HG02852 (cell line): ENCODE measurements at regions not wholly inside any gene's neighbourhood (a gene's known extent, or its start where the extent isn't known, plus 50 kb on each side); places are given as distances from the start of the nearest gene placed in this dataset.
"Not testable (repeated sequence)": the region's sequence is repeated elsewhere in the genome, so short reads cannot be mapped to it uniquely, and the experiment has no call there.

Experiments
- ATAC-seq: cut with Tn5 transposase; IDR thresholded peaks from one replicate; pipeline ENCODE4 v1.9.1; 2021; ENCODE audit warnings: mild to moderate bottlenecking, moderate library complexity; ENCODE audit not compliant: unreplicated experiment

DNA sequence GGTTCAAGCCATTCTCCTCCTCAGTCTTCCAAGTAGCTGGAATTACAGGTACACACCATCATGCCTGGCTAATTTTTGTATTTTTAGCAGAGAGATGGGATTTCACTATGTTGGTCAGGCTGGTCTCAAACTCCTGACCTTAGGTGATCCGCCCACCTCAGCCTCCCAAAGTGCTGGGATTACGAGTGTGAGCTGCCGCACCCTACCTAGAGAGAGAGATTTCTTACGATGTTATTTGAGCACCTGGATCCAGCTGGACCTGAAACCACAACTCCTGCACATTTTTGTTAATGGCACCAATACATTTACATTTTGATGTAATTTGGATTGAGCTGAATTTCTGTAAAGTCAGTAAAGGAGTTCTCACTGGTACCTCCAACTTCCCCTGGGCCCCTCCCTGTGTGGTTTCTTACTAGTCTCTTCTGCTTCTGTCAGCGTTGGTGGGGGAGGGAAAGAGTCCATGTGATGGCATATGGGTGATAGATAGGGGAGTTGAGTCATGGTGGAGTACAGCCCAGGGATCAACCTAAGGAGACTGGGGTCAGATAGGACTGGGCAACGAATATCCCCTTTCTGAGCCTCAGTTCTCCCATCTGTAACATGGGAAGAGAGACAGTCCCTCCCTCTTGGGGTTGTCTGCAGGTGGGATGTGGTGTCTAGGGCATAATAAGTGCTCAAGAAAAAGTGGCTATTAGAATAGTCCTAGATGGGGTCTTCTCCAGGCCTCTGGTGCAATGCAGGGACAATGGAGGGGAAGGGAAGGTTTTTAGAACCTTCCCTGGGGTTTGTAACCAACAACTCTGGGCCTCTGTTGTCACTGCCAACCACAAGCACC is 83.3 kb upstream of the MED13L start:
- ATAC-seq: no peak

GRCh38 chr12:116361414-116362223 is 84.1 kb upstream of the MED13L start:
- peak; percentile 40 for ATAC-seq

GRCh38 chr12:116365114-116365513 is 87.6 kb upstream of the MED13L start:
- no peak for ATAC-seq

DNA sequence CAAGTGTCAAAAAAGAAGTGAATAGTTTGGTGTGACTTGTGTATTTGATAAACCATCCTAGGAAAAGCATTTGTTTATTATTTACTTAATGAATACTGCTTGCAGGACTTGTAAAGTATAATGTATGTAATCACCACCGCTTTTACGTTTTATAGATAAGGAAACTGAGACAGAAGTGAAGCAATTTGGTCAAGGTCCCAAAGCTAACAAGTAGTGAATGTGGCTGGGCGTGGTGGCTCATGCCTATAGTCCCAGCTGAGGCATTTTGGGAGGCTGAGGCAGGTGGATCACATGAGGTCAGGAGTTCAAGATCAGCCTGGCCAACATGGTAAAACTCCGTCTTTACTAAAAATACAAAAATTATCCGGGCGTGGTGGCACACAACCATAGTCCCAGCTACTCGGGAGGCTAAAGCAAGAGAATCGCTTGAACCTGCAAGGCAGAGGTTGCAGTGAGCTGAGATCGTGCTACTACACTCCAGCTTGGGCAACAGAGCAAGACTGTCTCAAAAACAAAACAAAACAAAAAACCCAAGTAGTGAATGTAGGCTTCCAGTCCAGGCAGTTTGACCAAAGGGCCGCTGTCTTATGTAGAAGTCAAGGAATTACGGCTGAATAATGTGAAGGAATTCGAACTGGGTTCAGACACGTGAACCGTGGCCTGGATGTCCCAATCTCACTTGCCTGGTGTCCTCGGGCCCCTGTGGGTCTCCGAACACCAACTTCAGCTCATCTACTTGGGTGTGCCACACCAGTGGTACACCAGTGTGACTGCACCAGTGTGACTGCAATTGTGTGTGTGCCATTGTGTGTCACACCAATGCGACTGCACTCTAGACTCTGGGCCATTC is 88.3 kb upstream of the MED13L start:
- ATAC-seq: no peak

- no peak for ATAC-seq
These were observed 88.9 kb upstream of the MED13L start for GRCh38 chr12:116366456-116366776.

GRCh38 chr12:116366824-116367223 is 89.3 kb upstream of the MED13L start:
- no peak for ATAC-seq

DNA sequence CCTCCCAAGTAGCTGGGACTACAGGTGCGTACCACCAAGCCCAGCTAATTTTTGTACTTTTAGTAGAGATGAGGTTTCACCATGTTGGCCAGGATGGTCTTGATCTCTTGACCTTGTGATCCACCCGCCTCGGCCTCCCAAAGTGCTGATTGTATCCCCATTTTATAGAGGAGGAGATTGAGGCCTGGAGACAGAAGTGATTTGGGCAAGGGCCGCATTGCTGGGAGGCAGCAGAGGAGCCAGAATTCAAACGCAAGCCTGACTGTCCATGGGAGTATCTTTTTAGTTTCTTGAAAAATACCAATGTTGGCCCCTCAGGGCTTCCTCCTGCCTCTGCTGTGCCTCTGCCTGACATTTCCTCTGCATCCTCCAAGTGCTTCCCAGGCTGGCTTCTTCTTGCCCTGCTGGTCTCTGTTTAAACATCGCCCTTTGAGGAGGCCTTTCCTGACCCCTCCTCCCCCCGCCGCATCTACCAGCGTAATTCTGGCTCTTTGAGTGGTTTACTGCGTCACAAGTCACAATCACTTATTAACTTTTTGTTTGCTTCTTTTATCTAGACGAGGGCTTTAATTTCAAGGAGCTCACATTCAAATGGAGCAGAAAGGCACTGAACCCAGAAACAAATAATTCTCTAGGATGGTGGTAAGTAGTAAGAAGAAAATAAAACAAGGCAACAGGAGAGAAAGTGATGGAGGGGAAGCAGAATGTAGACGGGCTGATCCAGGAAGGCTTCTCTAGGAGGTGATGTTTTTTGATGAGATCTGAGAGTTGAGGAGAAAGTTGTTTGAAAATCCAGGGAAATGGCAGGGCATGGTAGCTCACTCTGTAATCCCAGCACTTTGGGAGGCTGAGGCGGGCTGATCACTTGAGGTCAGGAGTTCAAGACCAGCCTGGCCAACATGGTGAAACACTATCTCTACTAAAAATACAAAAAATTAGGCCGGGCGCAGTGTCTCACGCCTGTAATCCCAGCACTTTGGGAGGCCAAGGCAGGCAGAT is 91.0 kb upstream of the MED13L start:
- ATAC-seq: no peak

DNA sequence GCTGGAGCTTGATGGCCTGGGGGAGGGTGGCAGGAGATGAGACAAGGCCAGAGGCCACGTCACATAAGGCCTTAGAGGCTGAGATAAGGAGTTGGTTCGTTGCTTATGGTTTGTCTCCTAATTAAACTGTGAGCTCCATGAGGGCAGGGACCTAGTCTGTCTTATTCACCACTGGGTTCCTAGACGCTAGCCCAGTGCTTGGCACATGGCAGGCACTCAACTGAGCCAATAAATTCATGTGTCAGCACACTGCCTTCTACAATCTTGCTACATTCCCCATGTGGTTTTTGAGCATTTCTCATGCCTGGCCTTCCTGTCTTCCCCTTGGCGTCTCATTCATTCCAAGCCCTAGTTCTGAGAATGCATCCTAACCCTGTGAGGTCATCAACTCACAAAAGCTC is 92.5 kb upstream of the MED13L start:
- ATAC-seq: no peak

DNA sequence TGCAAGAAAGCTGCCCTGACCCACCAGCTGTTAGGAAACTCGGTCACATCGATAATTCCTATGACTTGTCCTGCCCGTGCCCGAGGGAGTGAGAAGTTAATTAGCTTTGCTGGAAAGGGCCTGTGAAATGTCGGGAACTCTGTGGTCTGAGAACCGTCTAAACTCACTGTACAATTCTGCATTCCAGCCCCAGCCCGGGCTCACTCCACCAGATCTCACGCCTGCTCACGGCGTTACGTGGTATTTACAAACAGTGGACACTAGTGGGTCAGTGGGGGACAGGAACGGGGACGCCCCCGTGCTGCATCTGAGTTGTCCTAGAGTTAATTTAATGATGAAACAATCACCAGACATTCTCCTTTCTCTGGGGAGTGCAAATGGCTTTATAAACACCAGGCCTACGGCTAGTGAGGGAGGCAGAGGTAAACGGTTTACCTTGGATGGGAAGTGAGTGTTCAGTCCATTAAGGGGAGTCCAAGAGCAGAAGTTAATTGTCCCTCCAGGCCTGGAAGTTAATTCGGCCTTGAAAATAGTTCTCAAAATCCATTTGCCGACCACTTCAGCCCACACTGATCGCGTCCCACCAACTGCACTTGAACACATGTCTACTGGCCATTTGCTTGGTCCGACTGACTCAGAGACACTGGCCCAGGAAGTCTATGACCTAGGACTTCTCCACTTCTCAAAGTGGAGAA is 93.5 kb upstream of the MED13L start:
- ATAC-seq: no peak

DNA sequence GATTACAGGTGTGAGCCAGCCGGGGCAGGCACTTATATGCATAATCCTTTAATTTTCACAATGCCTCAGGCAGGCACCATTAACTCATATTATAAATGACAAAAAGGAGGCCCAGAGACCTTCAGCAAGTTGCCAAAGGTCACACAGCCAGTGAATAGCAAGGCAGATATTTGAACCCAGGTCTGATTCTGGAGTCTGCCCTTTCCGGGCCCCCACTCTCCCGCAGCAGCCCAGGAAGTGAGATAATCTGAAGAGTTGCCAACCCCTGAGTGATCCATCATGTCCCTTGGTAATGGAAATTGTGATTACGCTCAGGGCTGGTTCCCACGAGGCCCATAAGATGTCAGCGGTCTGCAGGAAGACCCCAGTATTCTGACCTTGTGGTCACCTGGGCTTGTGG is 95.3 kb upstream of the MED13L start:
- ATAC-seq: no peak

DNA sequence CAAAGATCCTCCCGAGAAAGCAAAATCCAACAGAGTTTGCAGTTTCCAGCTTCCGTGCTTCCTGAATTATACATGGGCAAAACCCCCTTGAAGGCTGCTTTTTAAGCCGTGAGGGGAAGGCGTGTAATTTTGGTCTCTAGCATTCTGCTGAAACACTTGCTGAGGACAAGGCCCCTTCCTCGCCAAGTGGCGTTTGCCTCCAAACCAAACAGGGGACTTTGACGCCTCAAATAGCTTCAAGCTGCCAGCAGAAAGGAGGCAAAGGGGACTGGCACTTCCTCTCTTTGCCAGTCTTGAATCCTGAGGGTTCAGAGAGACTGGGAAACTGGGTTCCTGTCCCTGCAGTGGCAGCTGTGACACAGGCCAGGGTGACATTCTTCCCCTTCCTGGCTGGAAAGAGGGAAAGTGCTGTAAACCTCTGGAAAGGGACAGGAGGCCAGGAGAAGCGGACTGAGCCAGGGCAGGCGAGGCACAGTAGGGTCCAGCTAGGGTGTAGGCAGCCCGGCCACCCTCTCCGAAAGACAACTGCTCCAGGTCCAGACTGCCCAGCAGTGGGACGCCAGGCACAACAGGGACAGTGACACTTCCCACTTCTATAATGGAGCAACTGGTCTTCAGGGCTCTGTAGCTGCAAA is 96.2 kb upstream of the MED13L start:
- ATAC-seq: no peak

DNA sequence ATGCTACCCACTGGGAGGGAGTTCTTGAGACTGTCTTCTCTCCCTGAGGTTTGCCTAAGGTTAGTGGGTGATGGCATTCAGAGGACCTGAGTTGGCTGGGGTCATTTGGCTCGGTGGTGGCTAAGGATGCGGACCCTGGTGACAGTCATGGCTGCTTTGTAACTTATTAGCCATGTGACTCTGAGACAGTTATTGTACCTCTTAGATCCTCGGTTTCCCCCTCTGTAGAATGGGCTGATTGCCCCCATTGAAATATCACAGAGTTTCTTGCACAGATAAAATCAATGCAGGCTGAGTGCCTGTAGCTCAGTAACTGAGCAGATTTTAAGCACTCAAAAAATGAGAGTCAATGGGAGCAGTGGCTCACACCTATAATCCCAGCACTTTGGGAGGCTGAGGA is 96.7 kb upstream of the MED13L start:
- ATAC-seq: no peak

DNA sequence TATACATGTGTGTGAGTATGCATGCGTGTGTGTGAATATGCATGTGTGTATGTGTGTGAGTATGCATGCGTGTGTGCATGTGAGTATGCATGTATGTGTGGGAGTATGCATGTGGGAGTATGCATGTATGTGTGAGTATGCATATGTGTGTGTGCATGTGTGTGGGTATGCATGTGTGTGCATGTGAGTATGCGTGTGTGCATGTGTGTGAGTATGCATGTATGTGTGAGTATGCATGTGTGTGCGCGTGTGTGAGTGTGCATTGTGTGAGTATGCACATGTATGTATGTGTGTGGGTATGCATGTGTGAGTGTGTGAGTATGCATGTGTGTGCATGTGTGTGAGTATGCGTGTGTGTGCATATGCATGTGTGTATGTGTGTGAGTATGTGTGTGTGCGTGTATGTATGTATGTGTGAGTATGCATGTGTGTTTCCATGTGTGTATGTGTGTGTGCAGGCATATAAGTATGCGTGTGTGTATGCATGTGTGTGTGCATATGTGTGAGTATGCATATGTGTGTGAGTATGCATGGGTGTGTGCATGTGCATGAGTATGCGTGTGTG is 97.9 kb upstream of the MED13L start:
- no peak for ATAC-seq

- no peak for ATAC-seq
These were observed 99.1 kb upstream of the MED13L start for GRCh38 chr12:116376354-116377193.

- ATAC-seq: not testable (repeated sequence)
These were observed 99.7 kb upstream of the MED13L start for GRCh38 chr12:116377194-116377571.

DNA sequence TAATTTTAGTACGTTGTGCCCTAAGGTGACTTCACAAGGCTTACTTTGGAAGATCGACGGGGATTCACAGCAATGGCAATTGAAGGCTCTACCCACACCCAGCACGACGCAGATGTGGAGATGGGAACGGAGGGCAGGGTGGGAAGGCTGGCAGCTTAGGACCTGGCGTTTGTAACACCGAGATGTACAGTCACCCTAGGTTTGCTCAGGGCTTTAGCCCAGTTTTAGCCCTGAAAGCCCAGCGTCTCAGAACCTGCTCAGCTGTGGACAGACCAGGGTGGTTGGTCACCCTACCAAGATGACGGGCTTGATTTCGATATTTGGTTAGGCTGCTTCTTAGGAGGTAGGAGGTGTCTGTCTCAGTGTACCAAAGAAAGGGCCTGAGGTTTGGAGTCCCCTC is 100.5 kb upstream of the MED13L start:
- no peak for ATAC-seq

DNA sequence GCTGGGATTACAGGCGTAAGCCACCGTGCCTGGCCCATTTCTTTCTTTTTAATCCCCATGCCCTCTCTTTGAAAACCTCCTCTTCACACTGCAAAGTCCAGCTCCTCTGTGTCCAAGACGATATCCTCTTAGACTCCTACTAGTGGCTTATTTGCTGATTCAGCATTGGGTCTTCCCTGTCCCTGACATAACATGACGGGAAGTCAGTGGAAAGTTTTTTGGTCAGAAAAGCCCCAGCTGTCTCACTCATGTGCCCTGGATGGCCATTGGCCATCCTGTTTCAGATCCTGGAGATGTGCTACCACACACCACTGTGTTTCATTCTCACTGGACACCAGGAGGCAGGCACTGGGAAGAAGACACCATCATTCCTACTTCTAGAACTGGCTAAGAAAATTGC is 102.6 kb upstream of the MED13L start:
- no peak for ATAC-seq

DNA sequence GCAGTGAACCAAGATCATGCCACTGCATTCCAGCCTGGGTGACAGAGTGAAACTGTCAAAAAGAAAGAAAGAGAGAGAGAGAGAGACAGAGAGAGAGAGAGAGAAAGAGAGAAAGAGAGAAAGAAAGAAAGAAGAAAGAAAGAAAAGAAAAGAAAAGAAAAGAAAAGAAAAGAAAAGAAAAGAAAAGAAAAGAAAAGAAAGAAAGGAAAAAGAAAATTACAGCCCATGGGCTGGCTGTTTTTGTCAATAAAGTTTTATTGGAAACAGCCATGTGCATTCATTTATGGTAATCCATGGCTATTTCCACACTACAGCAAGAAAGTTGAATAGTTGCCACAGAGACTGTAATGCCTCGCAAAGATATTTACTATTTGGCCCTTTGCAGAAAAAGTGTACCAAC is 103.2 kb upstream of the MED13L start:
- ATAC-seq: not testable (repeated sequence)
